DND-41 (cell line): ENCODE measurements at regions not wholly inside any gene's neighbourhood (a gene's known extent, or its start where the extent isn't known, plus 50 kb on each side); places are given as distances from the start of the nearest gene placed in this dataset.

Source experiments
- ATAC-seq: fragments of 200-7000 bp; cut with Tn5 transposase; 3 replicates; pipeline ENCODE4 v1.9.1; 2021; ENCODE audit warnings: low read depth; ENCODE audit not compliant: insufficient read depth
- DNase-seq: peaks from one replicate; pipeline ENCODE4 v3.0.0-alpha.2; 2020
- H2AFZ ChIP-seq: 2 replicates; pipeline ENCODE4 v1.6.0; 2012; ENCODE audit warnings: low read depth, low read length
- H3K27ac ChIP-seq: 2 replicates; pipeline ENCODE4 v1.5.1; 2012; ENCODE audit warnings: low read length, inconsistent platforms
- H3K27me3 ChIP-seq: fragments of 200-600 bp; sonication (generic); 2 replicates; pipeline ENCODE4 v1.6.0; 2012; ENCODE audit warnings: low read length, mild to moderate bottlenecking, inconsistent platforms; ENCODE audit not compliant: insufficient read depth, poor library complexity
- H3K36me3 ChIP-seq: 2 replicates; pipeline ENCODE4 v1.5.1; 2012; ENCODE audit warnings: low read length, inconsistent platforms; ENCODE audit not compliant: insufficient read depth
- H3K4me1 ChIP-seq: 2 replicates; pipeline ENCODE4 v1.5.1; 2012; ENCODE audit warnings: mild to moderate bottlenecking, low read length; ENCODE audit not compliant: insufficient read depth
- H3K4me2 ChIP-seq: 2 replicates; pipeline ENCODE4 v1.6.0; 2012; ENCODE audit warnings: mild to moderate bottlenecking, moderate library complexity, low read length, inconsistent platforms; ENCODE audit not compliant: insufficient read depth
- H3K4me3 ChIP-seq, 2 experiments: fragments of 200-600 bp in 1 of 2; shearing (Covaris generic) in 1 of 2; 2 replicates each; pipeline ENCODE4 v1.5.1; 2012 to 2016; ENCODE audit warnings: inconsistent platforms in 2 of 2, low read length in 2 of 2, mild to moderate bottlenecking in 2 of 2, low read depth in 1 of 2, moderate library complexity in 1 of 2
- H3K79me2 ChIP-seq: 2 replicates; pipeline ENCODE4 v1.6.0; 2012; ENCODE audit warnings: low read length, inconsistent platforms; ENCODE audit not compliant: insufficient read depth
- H3K9ac ChIP-seq: 2 replicates; pipeline ENCODE4 v1.6.0; 2012; ENCODE audit warnings: low read depth, mild to moderate bottlenecking, inconsistent platforms, low read length, moderate library complexity
- H3K9me3 ChIP-seq: 2 replicates; pipeline ENCODE4 v1.5.1; 2012; ENCODE audit warnings: low read length, moderate library complexity, mild to moderate bottlenecking, inconsistent platforms; ENCODE audit not compliant: insufficient read depth, severe bottlenecking
- H4K20me1 ChIP-seq: 2 replicates; pipeline ENCODE4 v1.6.0; 2012; ENCODE audit warnings: low read length; ENCODE audit not compliant: insufficient read depth
- CTCF ChIP-seq: IDR thresholded peaks from 2 replicates; pipeline ENCODE4 v1.5.1; 2012; ENCODE audit warnings: borderline replicate concordance, low read length, moderate library complexity, mild to moderate bottlenecking; ENCODE audit not compliant: poor library complexity, severe bottlenecking; ENCODE audit errors: extremely low read depth
- EZH2 ChIP-seq: IDR thresholded peaks from 3 replicates; pipeline ENCODE4 v1.6.1; 2012; ENCODE audit warnings: borderline replicate concordance, low read depth, mild to moderate bottlenecking, moderate library complexity, low read length, inconsistent platforms; ENCODE audit not compliant: severe bottlenecking

GRCh38 chr12:63068857-63069442 lies 82.1 kb downstream of the AVPR1A start:
- Histone ChIP-seq H3K4me1 (no peaks in the 10 kb centered on the region), H3K9ac (no peak overlapping the region), H3K4me3 (no peak overlapping the region), H2AFZ (no peak overlapping the region), H3K4me2 (no peak overlapping the region), H3K9me3 (no peaks in the 10 kb centered on the region), H3K27me3 (no peaks in the 10 kb centered on the region), H3K27ac (no peak overlapping the region), H3K79me2 (no peaks in the 10 kb centered on the region), H4K20me1 (no peaks in the 10 kb centered on the region), H3K36me3 (no peaks in the 10 kb centered on the region)
- peak; percentile 64; the same call in 2 of the 3 replicates for ATAC-seq
- TF ChIP-seq CTCF (peak; percentile 65), EZH2 (no peak)
- DNase-seq, result peak; percentile 5

GRCh38 chr12:63066782-63067181 lies 84.2 kb downstream of the AVPR1A start:
- Histone ChIP-seq H4K20me1 (no peaks in the 10 kb centered on the region), H3K79me2 (no peaks in the 10 kb centered on the region), H3K9ac (no peak overlapping the region), H3K4me3 (no peak overlapping the region), H3K9me3 (no peaks in the 10 kb centered on the region), H3K27me3 (no peaks in the 10 kb centered on the region), H3K27ac (no peak overlapping the region), H3K36me3 (no peaks in the 10 kb centered on the region), H2AFZ (no peak overlapping the region), H3K4me2 (no peak overlapping the region), H3K4me1 (no peaks in the 10 kb centered on the region)
- DNase-seq, result no peak
- TF ChIP-seq CTCF (no peak), EZH2 (no peak)
- ATAC-seq, result no peak

- Histone ChIP-seq H3K36me3 (no peaks in the 10 kb centered on the region), H3K4me1 (no peaks in the 10 kb centered on the region), H3K9ac (no peak overlapping the region), H3K4me2 (no peak overlapping the region), H2AFZ (no peak overlapping the region), H3K27me3 (no peaks in the 10 kb centered on the region), H3K9me3 (no peaks in the 10 kb centered on the region), H3K79me2 (no peaks in the 10 kb centered on the region), H4K20me1 (no peaks in the 10 kb centered on the region), H3K4me3 (no peak overlapping the region), H3K27ac (no peak overlapping the region)
- ATAC-seq (no peak), DNase-seq (no peak)
- TF ChIP-seq EZH2 (no peak), CTCF (no peak)
These were observed 84.9 kb downstream of the AVPR1A start for GRCh38 chr12:63066136-63066535.

GRCh38 chr12:63064080-63064479 lies 86.9 kb downstream of the AVPR1A start:
- Histone ChIP-seq H3K4me2 (no peak overlapping the region), H3K9me3 (no peaks in the 10 kb centered on the region), H3K27ac (no peak overlapping the region), H3K27me3 (no peaks in the 10 kb centered on the region), H3K9ac (no peak overlapping the region), H3K4me3 (no peak overlapping the region), H3K79me2 (no peaks in the 10 kb centered on the region), H3K36me3 (no peaks in the 10 kb centered on the region), H2AFZ (no peak overlapping the region), H3K4me1 (no peaks in the 10 kb centered on the region), H4K20me1 (no peaks in the 10 kb centered on the region)
- TF ChIP-seq CTCF (no peak), EZH2 (no peak)
- DNase-seq, result no peak
- no peak for ATAC-seq
